Activated naive CD8-positive, alpha-beta T cell treated with anti-CD3 and anti-CD28 coated beads, Interleukin-2, amount 50 U/mL, for 24 hours (primary cell): ENCODE measurements at regions not wholly inside any gene's neighbourhood (a gene's known extent, or its start where the extent isn't known, plus 50 kb on each side); places are given as distances from the start of the nearest gene placed in this dataset.

ENCODE experiments used
- ATAC-seq: fragments of 150-1000 bp; cut with Tn5 transposase; one replicate; pipeline ENCODE4 v1.10.0; 2021
- DNase-seq: peaks from one replicate; pipeline ENCODE4 v3.0.0; 2021
- H3K27ac Mint-ChIP-seq: one replicate; pipeline ENCODE4 v1.8.0; 2021; ENCODE audit warnings: mild to moderate bottlenecking, mixed read lengths
- H3K27me3 Mint-ChIP-seq: one replicate; pipeline ENCODE4 v1.8.0; 2021; ENCODE audit warnings: mixed read lengths
- H3K36me3 Mint-ChIP-seq: one replicate; pipeline ENCODE4 v1.8.0; 2021; ENCODE audit warnings: low read depth, mixed read lengths
- H3K4me1 Mint-ChIP-seq: one replicate; pipeline ENCODE4 v1.8.0; 2021; ENCODE audit warnings: mixed read lengths
- H3K4me3 Mint-ChIP-seq: one replicate; pipeline ENCODE4 v1.8.0; 2021; ENCODE audit warnings: mild to moderate bottlenecking, moderate library complexity, mixed read lengths
- H3K9me3 Mint-ChIP-seq: one replicate; pipeline ENCODE4 v1.8.0; 2021; ENCODE audit warnings: mixed read lengths

DNA sequence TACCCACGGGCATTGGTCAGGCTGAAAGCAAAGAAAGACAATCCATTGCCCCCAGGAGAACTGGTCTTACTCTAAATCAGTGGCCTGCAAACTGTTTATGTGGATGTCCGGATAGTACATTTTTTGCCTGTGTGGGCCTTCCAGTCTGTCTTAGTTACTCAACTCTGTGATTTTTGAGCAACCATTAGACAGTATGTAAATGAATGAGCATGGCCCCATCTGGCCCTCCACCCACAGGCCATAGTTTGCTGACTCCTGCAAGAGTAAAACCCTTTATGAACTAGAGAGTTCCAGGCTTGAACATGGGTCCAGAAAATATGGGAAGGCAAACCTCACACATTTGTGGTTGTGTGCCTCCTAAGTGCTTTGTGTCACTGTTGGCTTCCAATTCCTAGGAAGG is 55.7 kb upstream of the CYP1B1 start:
- Mint-ChIP-seq H3K36me3 (peaks cover 6% of the 10 kb centered on the region), H3K4me1 (no peaks in the 10 kb centered on the region), H3K27ac (no peak overlapping the region), H3K4me3 (no peak overlapping the region), H3K9me3 (peaks cover 19% of the 10 kb centered on the region), H3K27me3 (peaks cover 2% of the 10 kb centered on the region)
- ATAC-seq (no peak), DNase-seq (no peak)

- Mint-ChIP-seq H3K4me1 (no peaks in the 10 kb centered on the region), H3K4me3 (no peak overlapping the region), H3K27me3 (peaks cover 2% of the 10 kb centered on the region), H3K9me3 (peaks cover 22% of the 10 kb centered on the region), H3K36me3 (peaks cover 6% of the 10 kb centered on the region), H3K27ac (no peak overlapping the region)
- ATAC-seq (no peak), DNase-seq (no peak)
These were observed 54.9 kb upstream of the CYP1B1 start for GRCh38 chr2:38130876-38131275.

DNA sequence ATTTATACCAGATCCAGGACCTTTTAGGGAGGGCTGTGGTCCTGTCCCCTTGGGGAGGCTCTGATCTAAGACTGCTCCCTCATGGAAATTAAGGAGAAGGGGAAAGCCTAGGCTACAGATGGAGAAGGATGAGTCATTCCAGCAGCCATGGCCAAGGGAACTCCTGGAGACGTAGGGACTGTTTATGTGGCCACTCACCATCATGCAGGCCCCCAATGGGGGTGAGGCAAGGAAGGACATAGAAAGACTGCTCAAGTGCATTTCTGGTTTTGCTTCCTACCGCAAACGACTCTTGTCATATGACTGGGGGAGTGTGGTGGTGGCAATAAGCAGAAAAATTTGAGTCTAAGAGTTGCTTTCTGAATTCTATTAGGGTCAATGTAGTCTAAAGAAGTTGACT is 54.0 kb upstream of the CYP1B1 start:
- no peaks in the 10 kb centered on the region for H3K4me1 Mint-ChIP-seq
- DNase-seq (no peak), ATAC-seq (no peak)
- peaks cover 6% of the 10 kb centered on the region for H3K36me3 Mint-ChIP-seq
- H3K27ac Mint-ChIP-seq = no peak overlapping the region
- no peak overlapping the region for H3K4me3 Mint-ChIP-seq
- H3K27me3 Mint-ChIP-seq = peaks cover 2% of the 10 kb centered on the region
- H3K9me3 Mint-ChIP-seq = peaks cover 22% of the 10 kb centered on the region

- ATAC-seq = no peak
- H3K4me1 Mint-ChIP-seq = no peaks in the 10 kb centered on the region
These were observed 53.5 kb upstream of the CYP1B1 start for GRCh38 chr2:38129481-38129880.

GRCh38 chr2:38128653-38129052 is 52.7 kb upstream of the CYP1B1 start:
- ATAC-seq (no peak), DNase-seq (no peak)
- H3K27me3 Mint-ChIP-seq = peaks cover 2% of the 10 kb centered on the region
- no peak overlapping the region for H3K4me3 Mint-ChIP-seq
- H3K9me3 Mint-ChIP-seq = peaks cover 22% of the 10 kb centered on the region
- H3K4me1 Mint-ChIP-seq = no peaks in the 10 kb centered on the region
- H3K36me3 Mint-ChIP-seq = peaks cover 6% of the 10 kb centered on the region
- no peak overlapping the region for H3K27ac Mint-ChIP-seq

More at GRCh38 chr2:38129481-38129880, 53.5 kb upstream of the CYP1B1 start:
- Mint-ChIP-seq H3K36me3 (peaks cover 6% of the 10 kb centered on the region), H3K9me3 (peaks cover 22% of the 10 kb centered on the region), H3K27ac (no peak overlapping the region), H3K27me3 (peaks cover 2% of the 10 kb centered on the region), H3K4me3 (no peak overlapping the region)
- no peak for DNase-seq

DNA sequence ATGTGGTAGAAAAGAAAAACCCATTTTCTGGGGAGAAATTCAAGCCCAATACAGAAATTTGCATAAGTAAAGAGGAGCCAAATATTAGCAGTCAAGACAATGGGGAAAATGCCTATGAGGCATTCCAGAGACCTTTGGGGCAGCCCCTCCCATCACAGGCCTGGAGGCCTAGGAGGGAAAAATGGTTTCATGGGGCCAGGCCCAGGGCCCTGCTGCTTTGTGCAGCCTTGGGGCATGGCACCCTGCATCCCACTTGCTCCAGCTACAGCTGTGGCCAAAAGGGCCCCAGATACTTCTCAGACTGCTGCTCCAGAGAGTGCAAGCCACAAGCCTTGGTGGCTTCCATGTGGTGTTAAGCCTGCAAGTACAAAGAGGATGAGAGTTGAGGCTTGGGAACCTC is 51.3 kb upstream of the CYP1B1 start:
- peaks cover 6% of the 10 kb centered on the region for H3K36me3 Mint-ChIP-seq
- DNase-seq (no peak), ATAC-seq (no peak)
- no peaks in the 10 kb centered on the region for H3K4me1 Mint-ChIP-seq
- peaks cover 2% of the 10 kb centered on the region for H3K27me3 Mint-ChIP-seq
- no peak overlapping the region for H3K27ac Mint-ChIP-seq
- H3K4me3 Mint-ChIP-seq = no peak overlapping the region
- peaks cover 22% of the 10 kb centered on the region for H3K9me3 Mint-ChIP-seq

DNA sequence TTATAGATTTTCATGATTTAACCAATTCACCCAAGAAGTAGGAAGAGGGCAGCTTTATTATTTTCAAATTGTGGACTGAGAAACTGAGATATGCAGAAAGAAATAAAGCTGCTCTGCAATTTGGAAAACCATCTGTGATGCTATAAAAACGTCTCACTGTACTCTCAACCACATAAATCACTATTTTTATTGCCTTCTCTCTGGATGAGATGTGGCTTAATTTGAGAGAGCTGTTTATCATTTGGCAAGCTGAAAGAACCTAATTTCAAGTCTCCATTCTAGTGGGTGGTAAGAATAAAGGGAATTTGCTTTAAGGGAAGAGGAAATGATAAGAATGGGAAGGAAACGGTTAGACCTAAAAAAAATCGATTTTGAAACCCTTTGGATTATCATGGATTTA is 49.9 kb upstream of the CYP1B1 start:
- ATAC-seq (no peak), DNase-seq (no peak)
- Mint-ChIP-seq H3K27ac (no peak overlapping the region), H3K9me3 (peaks cover 22% of the 10 kb centered on the region), H3K4me1 (no peaks in the 10 kb centered on the region), H3K4me3 (no peak overlapping the region), H3K27me3 (peaks cover 2% of the 10 kb centered on the region), H3K36me3 (peaks cover 6% of the 10 kb centered on the region)
